ENCODE measurements at regions not wholly inside any gene's neighbourhood (a gene's known extent, or its start where the extent isn't known, plus 50 kb on each side); places are given as distances from the start of the nearest gene placed in this dataset.

DNA sequence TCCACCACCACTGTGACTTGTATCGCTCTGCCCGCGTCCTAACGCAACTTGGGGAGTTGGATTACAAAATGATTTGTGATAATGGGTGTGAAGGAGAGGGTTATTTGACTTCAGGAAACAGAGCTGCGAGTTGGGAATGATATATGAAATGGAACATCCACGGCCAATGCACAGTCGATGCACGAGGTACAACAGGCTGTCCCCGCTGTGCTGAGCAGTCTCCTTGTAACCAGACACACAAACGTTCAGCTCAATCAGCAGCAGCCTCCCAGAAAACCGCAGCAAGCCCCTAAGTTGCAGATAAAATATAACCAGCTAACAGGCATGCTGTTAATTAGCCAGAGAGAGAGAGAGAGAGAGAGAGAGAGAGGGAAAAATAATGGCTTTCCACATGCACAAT lies 332.7 kb upstream of the MGMT start:
- TF ChIP-seq GATA2 (IDR thresholded peaks at IDR 0.05; ENCODE audit: insufficient read depth, insufficient read length, low read depth, low read length) (no peak), POLR2A (IDR thresholded peaks at IDR 0.05; ENCODE audit: low read depth, low read length) (no peak), MYC (IDR thresholded peaks at IDR 0.05; ENCODE audit: low read depth, low read length) (no peak), POLR2AphosphoS5 (IDR thresholded peaks at IDR 0.05; ENCODE audit: insufficient read depth, low read depth, low read length) (no peak), EZH2 (IDR thresholded peaks at IDR 0.05; ENCODE audit: borderline replicate concordance, low read depth, low read length, severe bottlenecking) (no peak), JUN (IDR thresholded peaks at IDR 0.05; ENCODE audit: borderline replicate concordance, insufficient read depth, insufficient read length, low read depth) (no peak), FOS (IDR thresholded peaks at IDR 0.05; ENCODE audit: borderline replicate concordance, insufficient read depth, low read length) (no peak), MAX (IDR thresholded peaks at IDR 0.05; ENCODE audit: insufficient read depth, insufficient read length) (no peak)
- TF ChIP-seq, protein P1, sequence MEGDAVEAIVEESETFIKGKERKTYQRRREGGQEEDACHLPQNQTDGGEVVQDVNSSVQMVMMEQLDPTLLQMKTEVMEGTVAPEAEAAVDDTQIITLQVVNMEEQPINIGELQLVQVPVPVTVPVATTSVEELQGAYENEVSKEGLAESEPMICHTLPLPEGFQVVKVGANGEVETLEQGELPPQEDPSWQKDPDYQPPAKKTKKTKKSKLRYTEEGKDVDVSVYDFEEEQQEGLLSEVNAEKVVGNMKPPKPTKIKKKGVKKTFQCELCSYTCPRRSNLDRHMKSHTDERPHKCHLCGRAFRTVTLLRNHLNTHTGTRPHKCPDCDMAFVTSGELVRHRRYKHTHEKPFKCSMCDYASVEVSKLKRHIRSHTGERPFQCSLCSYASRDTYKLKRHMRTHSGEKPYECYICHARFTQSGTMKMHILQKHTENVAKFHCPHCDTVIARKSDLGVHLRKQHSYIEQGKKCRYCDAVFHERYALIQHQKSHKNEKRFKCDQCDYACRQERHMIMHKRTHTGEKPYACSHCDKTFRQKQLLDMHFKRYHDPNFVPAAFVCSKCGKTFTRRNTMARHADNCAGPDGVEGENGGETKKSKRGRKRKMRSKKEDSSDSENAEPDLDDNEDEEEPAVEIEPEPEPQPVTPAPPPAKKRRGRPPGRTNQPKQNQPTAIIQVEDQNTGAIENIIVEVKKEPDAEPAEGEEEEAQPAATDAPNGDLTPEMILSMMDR (IDR thresholded peaks at IDR 0.05; ENCODE audit: extremely low read depth in 1 of 2, insufficient read depth in 1 of 2, low read depth in 1 of 2, low read length in 2 of 2) = no peak
- FAIRE-seq = no peak
- H3K36me3 ChIP-seq (ENCODE audit: control insufficient read depth in 2 of 2, extremely low read depth in 1 of 2, insufficient read depth in 2 of 2, low read length in 2 of 2) = no peaks in the 10 kb centered on the region
- ChIA-PET CTCF (no interaction called here), POLR2A (no interaction called here)
- H2AFZ ChIP-seq (ENCODE audit: low read depth, low read length) = no peak overlapping the region
- H3K27ac ChIP-seq (ENCODE audit: insufficient read depth, low read depth, low read length) = no peak overlapping the region
- H3K9ac ChIP-seq (replicated peaks; ENCODE audit: extremely low read depth, insufficient read depth, low read length) = no peak overlapping the region
- no peak overlapping the region for H3K4me3 ChIP-seq (replicated peaks in 1 of 3; ENCODE audit: insufficient read depth in 1 of 3, low read depth in 1 of 3, low read length in 3 of 3)
- H3K4me2 ChIP-seq (ENCODE audit: insufficient read depth, low read length) = no peak overlapping the region
- no peaks in the 10 kb centered on the region for H3K9me3 ChIP-seq (replicated peaks; ENCODE audit: control insufficient read depth, insufficient read depth, low read length)
- dilution Hi-C loops (cut with MboI; ENCODE audit: extremely low pct_ligation_motif_present, low sequenced_read_pairs) (no loop called here), intact Hi-C loops (cut with micrococcal nuclease) (no loop called here)
- no peaks in the 10 kb centered on the region for H3K9me1 ChIP-seq (replicated peaks; ENCODE audit: control insufficient read depth, extremely low read depth, insufficient read depth, low read length)
- H3K27me3 ChIP-seq (ENCODE audit: control insufficient read depth in 2 of 2, insufficient read depth in 2 of 2, low read length in 2 of 2) = no peaks in the 10 kb centered on the region
- H4K20me1 ChIP-seq (replicated peaks; ENCODE audit: control insufficient read depth, extremely low read depth, insufficient read depth, low read length) = no peaks in the 10 kb centered on the region
- no peaks in the 10 kb centered on the region for H3K4me1 ChIP-seq (ENCODE audit: control insufficient read depth, extremely low read depth, insufficient read depth, low read length)
- no peaks in the 10 kb centered on the region for H3K79me2 ChIP-seq (ENCODE audit: control insufficient read depth, insufficient read depth, low read length)
- DNase-seq (ENCODE audit: low read depth, low spot score) = no peak
- BruUV-seq (replicated peaks) = no TSS peak
